GM18909 (cell line): ENCODE measurements at regions not wholly inside any gene's neighbourhood (a gene's known extent, or its start where the extent isn't known, plus 50 kb on each side); places are given as distances from the start of the nearest gene placed in this dataset.

Source experiments
- ATAC-seq: cut with Tn5 transposase; IDR thresholded peaks from one replicate; pipeline ENCODE4 v1.9.1; 2021; ENCODE audit warnings: mild to moderate bottlenecking; ENCODE audit not compliant: unreplicated experiment, poor library complexity

DNA sequence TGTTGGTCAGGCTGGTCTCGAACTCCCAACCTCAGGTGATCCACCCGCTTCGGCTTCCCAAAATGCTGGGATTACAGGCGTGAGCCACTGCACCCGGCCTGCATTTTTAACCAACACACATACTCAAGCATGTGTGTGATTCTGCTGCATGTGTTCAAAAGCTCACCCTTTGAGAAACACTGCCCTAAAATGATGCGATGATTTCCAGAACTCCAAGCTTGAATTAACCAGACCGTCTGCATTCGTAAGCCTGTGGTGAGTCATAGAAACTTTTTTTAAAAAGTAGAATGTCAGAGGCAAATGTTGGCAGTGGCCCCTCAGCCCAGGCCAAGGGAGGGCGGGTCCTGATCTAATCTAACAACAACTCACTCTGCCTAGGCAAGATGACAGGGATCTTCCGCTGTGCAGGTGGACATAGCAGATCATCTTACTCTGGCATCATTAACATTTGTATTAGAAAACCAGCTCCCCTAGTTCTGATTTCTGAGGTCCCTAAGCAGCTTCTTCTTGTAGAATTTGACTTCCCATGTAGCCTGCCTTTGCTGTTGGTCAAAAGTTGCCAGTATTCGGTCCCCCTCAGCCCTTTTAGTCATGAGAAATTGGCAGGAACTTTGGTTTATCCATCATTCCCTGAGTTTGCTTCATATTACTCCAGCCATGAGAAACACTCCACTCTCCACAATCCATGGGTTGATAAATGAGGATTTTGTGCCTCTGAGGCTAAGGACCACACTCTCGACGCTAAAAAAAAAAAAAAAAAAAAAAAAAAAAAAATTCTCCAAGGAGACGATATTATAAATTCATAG lies 190.4 kb downstream of the SKIDA1 start:
- no peak for ATAC-seq

DNA sequence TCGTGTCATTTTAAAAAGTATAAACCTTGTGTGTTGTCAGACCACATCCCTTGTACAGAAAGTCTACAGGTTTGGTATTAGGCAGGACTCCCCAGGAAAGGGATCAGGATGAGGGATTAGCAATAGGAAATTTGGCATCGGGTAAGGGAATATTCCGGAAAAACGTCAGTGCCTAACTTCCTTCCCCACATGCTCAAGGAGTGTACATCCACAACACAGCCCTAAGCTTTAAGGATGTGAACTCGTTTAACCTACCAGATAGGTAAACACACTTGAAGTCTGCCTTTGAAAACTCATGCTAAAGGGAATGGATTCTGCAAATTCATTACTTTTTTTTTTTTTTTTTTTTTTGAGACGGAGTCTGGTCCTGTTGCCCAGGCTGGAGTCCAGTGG lies 194.9 kb downstream of the SKIDA1 start:
- no peak for ATAC-seq

DNA sequence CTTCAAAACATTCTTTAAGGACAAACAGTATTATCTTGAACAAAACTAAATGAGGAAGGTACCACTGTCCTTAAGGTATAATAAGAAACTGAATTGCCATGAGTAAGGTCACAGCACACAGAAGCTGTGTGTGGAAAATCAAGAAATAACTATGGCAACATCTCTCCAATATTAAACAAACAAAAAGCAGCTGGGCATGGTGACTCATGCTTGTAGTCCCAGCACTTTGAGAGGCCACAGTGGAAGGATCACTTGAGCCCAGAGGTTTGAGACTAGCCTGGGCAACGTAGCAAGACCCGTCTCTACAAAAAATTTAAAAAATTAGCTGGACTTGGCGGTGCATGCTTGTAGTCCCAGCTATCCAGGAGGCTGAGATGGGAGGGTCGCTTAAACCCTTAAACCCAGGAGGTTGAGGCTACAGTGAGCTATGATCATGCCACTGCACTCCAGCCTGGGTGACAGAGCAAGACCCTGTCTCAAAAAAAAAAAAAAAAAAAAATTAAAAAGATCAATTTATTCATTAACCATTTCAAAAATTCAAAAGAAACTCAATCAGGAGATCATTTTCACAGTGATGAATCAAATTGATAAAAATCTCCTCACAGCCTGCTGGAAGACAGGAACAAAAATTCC lies 195.4 kb downstream of the SKIDA1 start:
- no peak for ATAC-seq

DNA sequence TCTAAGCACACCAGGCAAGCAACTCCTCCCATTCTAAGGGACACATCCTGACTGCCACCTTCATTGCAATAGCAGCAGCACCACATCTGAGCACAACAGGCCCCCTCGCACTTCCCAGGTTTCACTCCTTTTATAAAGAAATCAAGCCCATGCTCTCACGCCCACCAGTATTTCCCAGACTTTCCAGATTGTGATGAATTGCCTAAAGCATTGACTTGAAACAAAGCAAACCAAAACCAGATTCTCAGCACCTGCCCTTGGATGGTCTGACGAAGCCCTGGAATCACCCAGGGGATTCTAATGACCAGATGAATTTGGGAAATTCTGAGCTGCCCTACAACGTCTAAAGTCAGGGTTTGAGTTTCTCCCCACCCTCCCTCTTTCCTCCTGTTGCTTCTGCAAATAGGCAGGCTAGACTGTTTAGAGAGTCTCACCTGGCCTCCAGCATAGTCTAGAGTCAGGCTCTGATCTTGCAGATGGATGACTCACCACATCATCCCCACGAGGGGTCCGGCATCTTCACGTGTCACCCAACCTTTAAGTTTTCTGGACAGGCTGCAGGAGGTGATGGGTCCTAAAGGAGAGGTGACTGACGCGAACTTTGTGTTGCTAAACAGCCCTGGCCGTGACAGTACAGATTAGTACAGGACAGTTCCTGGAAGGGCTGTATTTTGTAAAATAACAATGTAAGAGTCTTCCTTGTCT lies 198.0 kb downstream of the SKIDA1 start:
- ATAC-seq: no peak

DNA sequence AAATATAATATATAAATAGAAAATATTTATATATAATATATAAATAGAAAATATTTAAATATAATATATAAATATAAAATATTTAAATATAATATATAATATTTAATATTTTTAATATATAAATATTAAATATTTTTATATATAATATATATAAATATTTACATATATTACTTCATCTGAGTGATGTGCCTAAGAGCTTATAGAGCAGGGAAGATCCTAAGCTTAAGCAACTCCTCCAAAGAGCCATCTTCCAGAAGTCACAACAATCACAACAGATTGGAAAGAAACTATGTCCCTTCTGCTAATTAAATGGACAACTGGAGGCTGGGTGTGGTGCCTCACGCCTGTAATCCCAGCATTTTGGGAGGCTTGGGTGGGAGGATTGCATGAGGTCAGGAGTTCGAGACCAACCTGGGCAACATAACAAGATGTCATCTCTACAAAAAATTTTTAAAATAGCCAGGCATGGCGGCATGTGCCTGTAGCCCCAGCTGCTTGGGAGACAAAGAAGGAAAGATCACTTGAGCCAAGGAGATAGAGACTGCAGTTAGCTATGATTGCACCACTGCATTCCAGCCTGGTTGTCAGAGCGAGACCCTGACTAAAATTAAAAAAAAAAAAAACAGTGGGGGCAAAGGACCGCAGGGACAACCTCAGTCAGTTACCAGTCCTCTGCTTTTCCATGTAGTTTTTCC lies 198.7 kb downstream of the SKIDA1 start:
- no peak for ATAC-seq

DNA sequence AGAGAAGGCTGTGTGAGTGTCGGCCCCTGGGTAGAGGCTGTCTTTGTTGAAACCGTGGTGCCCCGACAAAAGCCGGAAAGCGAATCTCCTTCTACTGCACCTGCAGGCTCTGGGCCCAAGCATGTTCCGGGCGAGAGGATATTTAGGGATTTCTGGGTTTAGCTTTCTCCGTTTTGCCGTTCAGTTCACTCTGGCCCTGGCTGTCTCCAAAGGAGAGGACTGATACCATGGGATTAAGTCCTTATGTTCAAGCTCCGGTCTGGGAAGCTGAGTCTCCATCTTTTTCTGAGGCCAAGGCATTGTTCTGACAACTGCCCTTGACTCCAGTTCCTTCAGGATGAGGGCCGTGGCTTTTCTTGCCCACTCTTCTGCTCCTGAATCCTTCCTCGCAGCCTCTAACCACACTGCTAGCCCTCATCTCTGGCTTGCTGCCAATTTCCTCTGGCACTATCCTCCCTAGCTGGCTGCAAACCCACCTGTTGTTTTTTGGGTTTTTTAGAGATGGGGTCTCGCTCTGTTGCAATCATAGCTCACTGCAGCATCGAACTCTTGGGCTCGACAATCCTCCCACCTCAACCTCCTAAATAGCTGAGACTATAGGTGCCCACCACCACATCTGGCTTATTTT lies 206.8 kb downstream of the SKIDA1 start:
- no peak for ATAC-seq

DNA sequence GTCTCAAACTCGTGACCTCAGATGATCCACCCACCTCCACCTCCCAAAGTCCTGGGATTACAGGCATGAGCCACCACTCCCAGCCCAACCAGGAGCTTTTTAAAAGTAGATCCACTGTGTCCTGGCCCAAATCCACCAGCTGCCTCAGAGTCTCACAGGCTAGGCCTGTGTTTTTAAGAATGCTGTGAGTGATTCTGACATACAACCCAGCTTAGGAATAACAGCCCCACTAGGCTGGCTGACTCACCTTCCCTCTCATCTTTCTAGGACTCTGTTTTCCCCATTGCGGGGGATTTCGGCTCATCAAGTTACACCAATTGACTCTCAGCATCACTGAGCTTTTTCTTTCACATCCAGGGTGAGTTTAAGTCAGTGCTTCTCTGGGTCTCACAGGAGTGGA lies 207.6 kb downstream of the SKIDA1 start:
- no peak for ATAC-seq

DNA sequence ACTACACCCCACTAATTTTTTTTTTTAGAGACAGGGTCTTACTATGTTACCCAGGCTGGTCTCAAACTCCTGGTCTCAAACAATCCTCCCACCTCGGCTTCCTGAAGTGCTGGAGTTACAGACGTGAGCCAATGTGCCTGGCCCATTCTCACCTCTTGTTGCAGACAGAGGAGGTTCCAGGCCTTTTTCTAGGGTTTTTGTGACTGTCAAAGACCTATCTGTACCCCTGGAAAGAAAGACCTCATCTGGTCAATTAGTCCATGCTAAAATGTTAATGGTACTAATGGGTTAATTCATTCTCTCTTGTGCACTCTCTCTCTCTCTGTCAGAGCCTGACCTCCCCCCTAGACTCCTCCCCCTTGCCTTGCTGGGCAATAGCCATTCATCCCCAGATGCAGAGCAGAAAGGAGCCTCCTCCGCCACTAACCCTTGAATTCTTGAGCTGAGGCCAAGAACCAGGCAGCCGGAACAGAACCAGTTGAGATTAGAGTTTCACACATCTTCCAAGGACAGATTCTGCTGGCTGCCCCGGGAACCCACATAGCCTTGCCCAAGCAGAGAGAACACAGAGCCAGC lies 209.7 kb downstream of the SKIDA1 start:
- no peak for ATAC-seq

DNA sequence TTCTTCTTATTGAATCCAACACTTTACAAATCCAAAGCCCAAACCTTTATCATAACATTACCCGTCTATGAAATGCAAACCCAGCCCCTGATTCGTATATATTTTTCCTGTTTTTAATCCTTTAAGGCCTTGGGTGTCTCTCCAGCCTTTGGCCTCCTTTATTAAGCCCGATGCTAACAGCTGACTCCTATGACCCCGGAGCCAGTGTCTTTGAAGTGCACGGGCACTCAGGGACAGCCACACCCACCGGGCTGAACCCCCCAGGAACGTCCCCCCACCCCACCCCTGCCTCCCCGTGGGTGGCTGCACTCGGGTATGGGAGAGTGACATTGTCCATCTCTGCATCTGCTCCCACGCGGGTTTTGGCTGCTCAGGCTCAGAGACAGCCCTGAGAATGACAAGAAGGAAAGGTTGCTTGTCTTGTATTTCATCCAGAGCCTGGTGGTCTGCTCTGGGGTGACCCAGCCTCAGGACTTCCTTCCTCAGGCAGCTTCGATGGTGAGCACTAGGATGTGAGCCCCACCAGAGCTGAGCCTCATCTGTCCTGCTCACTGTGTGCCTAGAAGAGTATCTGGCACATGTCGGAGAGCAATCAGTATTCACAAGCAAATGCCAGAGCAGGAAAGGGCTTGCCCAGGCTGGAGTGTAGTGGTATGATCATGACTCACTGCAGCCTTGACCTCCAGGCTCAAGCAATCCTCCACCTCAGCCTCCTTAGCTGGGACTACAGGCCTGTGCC lies 210.4 kb downstream of the SKIDA1 start:
- no peak for ATAC-seq

DNA sequence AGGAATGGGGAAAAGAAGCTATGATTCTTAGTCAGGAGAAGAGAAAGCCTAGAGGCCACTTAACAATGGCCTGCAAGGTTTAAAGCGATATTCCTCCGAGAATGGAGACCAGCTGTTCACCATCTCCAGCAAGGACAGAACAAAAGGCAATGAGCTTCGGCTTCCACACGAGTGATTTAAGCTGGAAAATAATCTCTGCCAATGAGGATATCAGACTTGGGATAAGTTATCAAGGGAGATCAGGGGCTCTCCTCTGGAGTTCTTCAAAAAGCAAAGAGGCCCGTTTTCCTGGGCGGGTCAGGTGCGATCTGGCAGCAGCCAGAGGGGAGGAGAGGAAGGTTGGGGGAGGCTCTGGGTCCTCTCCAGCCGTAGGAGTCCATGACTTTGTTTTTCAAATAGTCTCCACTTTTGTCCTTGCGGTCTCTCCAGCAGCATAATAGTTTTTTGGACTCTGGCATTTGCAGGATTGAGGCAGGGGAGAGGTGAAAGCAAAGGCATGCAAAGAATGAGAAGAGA lies 211.3 kb downstream of the SKIDA1 start:
- no peak for ATAC-seq

DNA sequence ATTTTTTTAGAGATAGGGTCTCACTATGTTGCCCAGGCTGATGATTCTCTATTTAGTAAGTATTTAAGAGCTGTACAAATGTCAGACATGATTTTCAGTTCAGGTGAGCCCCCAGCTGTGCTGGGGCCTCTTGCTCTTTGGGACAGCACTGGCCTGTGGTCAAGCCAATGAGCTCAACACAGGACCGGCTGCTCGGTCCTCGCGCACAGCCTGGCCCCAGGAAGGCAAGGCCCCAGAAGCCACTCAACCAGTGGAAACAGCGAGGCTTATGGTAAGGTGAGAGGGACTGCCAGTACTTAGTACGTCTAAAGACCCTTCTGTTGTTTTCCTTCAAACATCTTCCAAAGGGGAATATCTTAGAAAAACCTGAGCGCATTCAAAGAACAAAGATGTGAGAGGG lies 211.8 kb downstream of the SKIDA1 start:
- ATAC-seq: no peak

DNA sequence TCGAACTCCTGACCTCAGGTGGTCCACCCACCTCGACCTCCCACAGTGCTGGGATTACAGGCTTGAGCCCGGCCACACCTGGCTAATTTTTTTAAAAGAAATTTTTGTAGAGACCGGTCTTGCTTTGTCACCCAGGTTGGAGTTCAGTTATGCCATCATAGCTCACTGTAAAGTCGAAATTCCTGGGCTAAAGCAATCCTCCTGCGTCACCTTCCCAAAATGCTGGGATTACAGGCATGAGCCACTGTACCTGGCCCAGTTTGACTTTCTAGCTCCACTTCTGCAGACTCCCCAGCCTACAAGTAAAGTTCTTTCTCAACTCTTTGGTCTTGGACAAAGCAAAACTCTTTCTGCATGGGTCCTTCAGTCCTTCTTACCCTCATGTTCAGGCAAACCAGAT lies 214.1 kb downstream of the SKIDA1 start:
- no peak for ATAC-seq

DNA sequence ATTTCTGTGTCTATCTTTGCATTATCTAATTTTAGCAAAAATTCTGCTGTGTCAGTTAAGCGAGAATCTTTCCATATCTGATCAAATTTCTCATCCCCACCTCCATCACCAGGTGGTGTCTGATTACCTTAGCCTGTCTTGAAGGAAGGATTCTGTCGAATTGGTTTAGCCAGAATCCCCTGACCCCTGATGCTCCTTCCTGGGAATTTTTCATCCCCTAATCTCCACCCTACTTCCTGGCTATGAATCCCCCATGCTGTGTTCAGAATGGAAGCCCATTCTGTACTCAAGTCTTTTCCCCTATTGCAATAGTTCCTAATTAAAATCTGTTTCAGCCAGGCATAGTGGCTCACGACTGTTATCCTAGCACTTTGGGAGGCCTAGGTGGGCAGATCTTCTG lies 216.1 kb downstream of the SKIDA1 start:
- ATAC-seq: no peak

DNA sequence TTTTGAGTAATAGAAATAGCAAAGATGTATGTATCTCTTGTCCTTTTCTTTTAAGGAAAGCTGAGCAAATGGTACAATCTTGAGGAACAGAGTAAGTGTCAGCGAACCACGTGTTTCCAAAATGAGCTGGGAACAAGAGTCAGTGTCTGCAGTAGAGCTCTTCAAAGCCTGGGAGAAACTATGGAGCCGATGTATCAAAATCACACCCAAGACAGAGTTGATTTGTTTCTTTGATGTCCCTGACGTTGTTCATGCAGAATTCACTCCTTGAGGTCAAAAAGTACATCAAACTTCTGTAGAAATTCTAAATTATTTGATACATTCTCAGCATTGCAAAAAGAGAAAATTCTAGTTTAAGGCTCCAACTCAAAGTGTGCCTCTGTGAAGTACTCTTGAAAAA lies 216.5 kb downstream of the SKIDA1 start:
- no peak for ATAC-seq

DNA sequence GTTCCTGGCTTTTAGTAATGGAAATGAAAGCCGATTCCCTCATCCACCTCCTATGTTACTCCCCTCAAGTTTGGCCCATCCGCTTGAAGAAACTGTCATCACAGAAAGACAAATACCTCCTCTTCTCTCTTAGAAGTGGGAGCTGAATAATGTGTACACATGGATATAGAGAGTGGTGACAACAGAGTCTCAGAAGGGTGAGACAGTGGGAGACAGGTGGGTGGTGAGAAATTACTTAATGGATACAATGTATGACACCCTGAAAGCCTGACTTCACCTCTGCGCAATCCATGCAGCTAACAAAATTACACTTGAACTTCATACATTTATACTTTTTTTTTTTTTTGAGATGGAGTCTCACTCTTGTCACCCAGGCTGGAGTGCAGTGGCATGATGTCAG lies 217.5 kb downstream of the SKIDA1 start:
- no peak for ATAC-seq

DNA sequence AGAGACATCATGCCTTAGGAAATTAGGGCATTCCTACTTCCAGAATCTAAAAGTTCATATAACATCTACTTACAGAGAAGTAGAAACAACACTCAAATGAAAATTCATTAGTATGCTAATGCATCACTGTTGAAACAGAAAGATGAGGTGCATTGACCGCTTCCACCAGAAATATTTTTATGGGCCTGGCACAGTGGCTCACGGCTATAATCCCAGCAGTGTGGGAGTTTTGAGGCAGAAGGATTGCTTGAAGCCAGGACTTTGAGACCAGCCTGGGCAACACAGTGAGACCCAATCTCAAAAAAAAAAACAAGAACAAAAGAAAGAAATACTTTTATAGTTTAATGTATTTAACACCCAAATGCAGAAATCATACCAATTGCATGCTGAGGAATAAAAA lies 220.9 kb downstream of the SKIDA1 start:
- ATAC-seq: no peak

DNA sequence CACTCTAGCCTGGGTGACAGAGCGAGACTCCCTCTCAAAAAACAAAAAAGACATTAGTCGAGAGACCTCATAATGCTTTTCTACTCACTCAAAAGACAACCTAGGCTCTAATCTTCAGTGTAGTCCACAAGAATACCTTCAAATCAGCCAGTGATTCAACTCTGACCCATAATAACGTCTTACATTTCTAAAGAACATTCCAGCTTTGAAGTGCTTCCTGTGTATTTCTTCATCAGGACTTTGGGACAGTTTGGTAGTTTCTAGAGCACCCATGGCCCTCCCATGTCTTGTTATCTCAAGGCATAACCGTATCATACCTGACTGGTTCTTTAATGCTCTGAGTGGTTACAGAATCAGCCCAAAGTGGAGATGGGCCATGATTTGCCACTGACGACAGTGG lies 221.3 kb downstream of the SKIDA1 start:
- no peak for ATAC-seq

DNA sequence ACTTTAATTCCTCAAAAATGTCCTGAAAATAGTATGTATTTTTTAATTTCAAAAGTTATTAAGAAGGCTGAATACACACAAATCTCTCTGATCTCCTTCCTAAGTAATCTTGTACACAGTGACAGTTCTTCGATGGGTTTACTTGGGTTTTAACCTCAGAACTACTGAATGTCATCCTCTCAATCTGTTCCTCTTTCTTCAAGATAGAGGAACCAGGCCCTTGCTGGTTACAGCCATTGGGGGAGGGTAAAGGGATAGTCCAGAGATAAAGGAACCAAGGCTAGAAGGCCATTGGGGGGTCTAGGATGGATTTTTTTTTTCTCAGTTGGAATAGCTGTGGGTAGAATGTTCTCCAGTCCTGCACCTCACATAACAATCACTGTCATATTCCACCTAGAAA lies 224.9 kb downstream of the SKIDA1 start:
- no peak for ATAC-seq

DNA sequence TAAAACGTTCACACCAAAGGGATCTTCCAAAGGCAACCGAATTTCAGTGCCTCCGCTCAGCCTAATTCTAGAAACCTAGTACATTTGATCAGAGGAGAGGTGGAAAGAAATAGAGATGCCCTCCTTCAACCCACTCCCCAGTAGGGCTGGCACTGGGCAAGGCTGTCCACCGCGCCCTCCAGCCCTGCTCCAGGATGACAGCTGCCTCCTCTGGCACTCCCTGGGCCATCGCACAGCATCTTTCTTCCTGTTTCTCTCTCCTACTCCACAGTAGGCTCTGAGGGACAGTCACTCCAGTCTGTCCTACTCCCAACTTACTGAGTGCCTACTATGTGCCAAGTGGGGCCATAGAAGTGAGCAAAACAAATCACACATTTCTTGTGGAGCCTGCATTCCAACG lies 226.2 kb downstream of the SKIDA1 start:
- ATAC-seq: no peak
